Activated B cell treated with CpG ODN at 0.5 μM for 24 hours (primary cell): ENCODE measurements at regions not wholly inside any gene's neighbourhood (a gene's known extent, or its start where the extent isn't known, plus 50 kb on each side); places are given as distances from the start of the nearest gene placed in this dataset.

Source experiments
- ATAC-seq: fragments of 200-7000 bp; cut with Tn5 transposase; one replicate; pipeline ENCODE4 v1.10.0; 2021; ENCODE audit warnings: low read depth, mild to moderate bottlenecking, moderate library complexity
- CTCF ChIA-PET: fragments of 350-600 bp; sonication (Branson Sonifier 250); formaldehyde crosslinking; loops from one replicate; lab custom pipeline; 2021; ENCODE audit warnings: antibody characterized with exemption; lab: Charles Lee
- POLR2A ChIA-PET: fragments of 350-600 bp; sonication (Branson Sonifier 250); formaldehyde crosslinking; loops from one replicate; lab custom pipeline; 2021; ENCODE audit warnings: antibody characterized with exemption; lab: Charles Lee
- DNase-seq: peaks from one replicate; pipeline ENCODE4 v3.0.0; 2022
- H3K27ac Mint-ChIP-seq: one replicate; pipeline ENCODE4 v1.8.0; 2020; ENCODE audit warnings: mixed read lengths
- H3K27me3 Mint-ChIP-seq: one replicate; pipeline ENCODE4 v1.8.0; 2021; ENCODE audit warnings: mixed read lengths
- H3K36me3 Mint-ChIP-seq: one replicate; pipeline ENCODE4 v1.8.0; 2021; ENCODE audit warnings: low read depth, mixed read lengths
- H3K4me1 Mint-ChIP-seq: one replicate; pipeline ENCODE4 v1.8.0; 2021; ENCODE audit warnings: mixed read lengths
- H3K4me3 Mint-ChIP-seq: one replicate; pipeline ENCODE4 v1.8.0; 2020; ENCODE audit warnings: mild to moderate bottlenecking, mixed read lengths
- H3K9me3 Mint-ChIP-seq: one replicate; pipeline ENCODE4 v1.8.0; 2020; ENCODE audit warnings: mixed read lengths
- CTCF ChIP-seq: fragments of 200-600 bp; IDR thresholded peaks from one replicate; pipeline ENCODE4 v1.8.0; 2022; ENCODE audit warnings: antibody characterized with exemption, mild to moderate bottlenecking
- intact Hi-C: fragments of 100-400 bp; cut with micrococcal nuclease; formaldehyde crosslinking; loops from one replicate; pipeline ENCODE4 v1.15.1; 2024

- no peaks in the 10 kb centered on the region for H3K27me3 Mint-ChIP-seq
These were observed 314.8 kb upstream of the GRM3 start for GRCh38 chr7:86328801-86329433.

GRCh38 chr7:86326847-86327246 is 316.9 kb upstream of the GRM3 start:
- Mint-ChIP-seq H3K4me3 (no peak overlapping the region), H3K9me3 (no peaks in the 10 kb centered on the region), H3K27ac (no peak overlapping the region), H3K4me1 (no peaks in the 10 kb centered on the region), H3K36me3 (no peaks in the 10 kb centered on the region), H3K27me3 (no peaks in the 10 kb centered on the region)
- no peak for ATAC-seq
- DNase-seq = no peak
- intact Hi-C loops = no loop called here
- CTCF ChIA-PET = no interaction called here
- TF ChIP-seq CTCF = no peak
- POLR2A ChIA-PET = no interaction called here

More at GRCh38 chr7:86328801-86329433, 314.8 kb upstream of the GRM3 start:
- H3K9me3 Mint-ChIP-seq = no peaks in the 10 kb centered on the region
- H3K27ac Mint-ChIP-seq = no peak overlapping the region
- intact Hi-C loops = no loop called here
- no peaks in the 10 kb centered on the region for H3K4me1 Mint-ChIP-seq
- CTCF ChIA-PET = no interaction called here
- no peak for DNase-seq
- TF ChIP-seq CTCF = no peak
- no peak for ATAC-seq
- no peaks in the 10 kb centered on the region for H3K36me3 Mint-ChIP-seq
- no peak overlapping the region for H3K4me3 Mint-ChIP-seq
- POLR2A ChIA-PET = no interaction called here

- intact Hi-C loops = no loop called here
- H3K9me3 Mint-ChIP-seq = no peaks in the 10 kb centered on the region
- no peak overlapping the region for H3K27ac Mint-ChIP-seq
- no peak for TF ChIP-seq CTCF
- no peaks in the 10 kb centered on the region for H3K27me3 Mint-ChIP-seq
- ChIA-PET POLR2A (no interaction called here), CTCF (no interaction called here)
- H3K4me1 Mint-ChIP-seq = no peaks in the 10 kb centered on the region
- ATAC-seq (no peak), DNase-seq (no peak)
- no peaks in the 10 kb centered on the region for H3K36me3 Mint-ChIP-seq
- H3K4me3 Mint-ChIP-seq = no peak overlapping the region
These were observed 322.8 kb upstream of the GRM3 start for GRCh38 chr7:86320889-86321288.

- intact Hi-C loops = no loop called here
- CTCF ChIA-PET = no interaction called here
- Mint-ChIP-seq H3K4me3 (no peak overlapping the region), H3K27me3 (no peaks in the 10 kb centered on the region), H3K36me3 (no peaks in the 10 kb centered on the region), H3K9me3 (no peaks in the 10 kb centered on the region), H3K27ac (no peak overlapping the region), H3K4me1 (no peaks in the 10 kb centered on the region)
- TF ChIP-seq CTCF = no peak
- ATAC-seq (no peak), DNase-seq (no peak)
- POLR2A ChIA-PET = no interaction called here
These were observed 323.4 kb upstream of the GRM3 start for GRCh38 chr7:86320341-86320740.

GRCh38 chr7:86313842-86314241 is 329.9 kb upstream of the GRM3 start:
- H3K36me3 Mint-ChIP-seq = no peaks in the 10 kb centered on the region
- DNase-seq = no peak
- no peak overlapping the region for H3K4me3 Mint-ChIP-seq
- no peaks in the 10 kb centered on the region for H3K4me1 Mint-ChIP-seq
- H3K9me3 Mint-ChIP-seq = no peaks in the 10 kb centered on the region
- no peak for ATAC-seq
- intact Hi-C loops = no loop called here
- no peak overlapping the region for H3K27ac Mint-ChIP-seq
- H3K27me3 Mint-ChIP-seq = no peaks in the 10 kb centered on the region
- ChIA-PET CTCF (no interaction called here), POLR2A (no interaction called here)
- TF ChIP-seq CTCF = no peak
